H1 (cell line): ENCODE measurements at regions not wholly inside any gene's neighbourhood (a gene's known extent, or its start where the extent isn't known, plus 50 kb on each side); places are given as distances from the start of the nearest gene placed in this dataset.

Experiments used
- CTCF ChIA-PET: fragments of 300-600 bp; sonication (Branson Sonifier 250); formaldehyde crosslinking; loops from one replicate; lab custom pipeline; 2021; ENCODE audit not compliant: partially characterized antibody; lab: Charles Lee
- POLR2A ChIA-PET: fragments of 300-600 bp; sonication (Branson Sonifier 250); formaldehyde crosslinking; loops from one replicate; lab custom pipeline; 2021; ENCODE audit warnings: inconsistent platforms; ENCODE audit not compliant: partially characterized antibody; lab: Charles Lee
- DNase-seq, 2 experiments: peaks; one replicate each; pipeline versions ENCODE4 v3.0.0 to v3.0.0-alpha.2; 2010 to 2022; ENCODE audit warnings: low spot score in 2 of 2, low read depth in 1 of 2, mixed read lengths in 1 of 2
- FAIRE-seq: peaks from 2 replicates; lab custom pipeline; 2011; peaks lifted over from hg19 to GRCh38; lab: Jason Lieb, UNC
- H2AFZ ChIP-seq: 2 replicates; pipeline ENCODE4 v1.8.1; 2012; ENCODE audit warnings: low read length, inconsistent platforms
- H2AK5ac ChIP-seq: 2 replicates; pipeline ENCODE4 v1.6.1; 2013; ENCODE audit warnings: low read depth, low read length
- H2BK120ac ChIP-seq: replicated peaks from 2 replicates; pipeline ENCODE3; 2013; ENCODE audit warnings: low read depth, low read length, inconsistent platforms
- H2BK12ac ChIP-seq: 2 replicates; pipeline ENCODE4 v1.6.1; 2013; ENCODE audit warnings: low read depth, low read length
- H2BK15ac ChIP-seq: 2 replicates; pipeline ENCODE4 v1.6.1; 2013; ENCODE audit warnings: low read length
- H2BK20ac ChIP-seq: 2 replicates; pipeline ENCODE4 v1.6.1; 2013; ENCODE audit warnings: low read length
- H2BK5ac ChIP-seq: 2 replicates; pipeline ENCODE4 v1.6.1; 2013; ENCODE audit warnings: low read depth, low read length
- H3K14ac ChIP-seq: 2 replicates; pipeline ENCODE4 v1.6.1; 2013; ENCODE audit warnings: inconsistent platforms; ENCODE audit not compliant: insufficient read length
- H3K18ac ChIP-seq: 2 replicates; pipeline ENCODE4 v1.6.1; 2013; ENCODE audit warnings: low read length; ENCODE audit errors: extremely low read depth
- H3K23ac ChIP-seq: 2 replicates; pipeline ENCODE4 v1.6.1; 2013; ENCODE audit warnings: inconsistent platforms; ENCODE audit not compliant: insufficient read length
- H3K23me2 ChIP-seq: 2 replicates; pipeline ENCODE4 v1.6.1; 2013; ENCODE audit warnings: low read depth, low read length
- H3K27ac ChIP-seq: 2 replicates; pipeline ENCODE4 v1.6.1; 2011; ENCODE audit warnings: low read depth, low read length, inconsistent platforms
- H3K27me3 ChIP-seq, 4 experiments: replicated peaks in 1 of 4; 1 replicate in 1 of 4; 2 replicates in 3 of 4; pipeline versions ENCODE4 v1.6.1 to v1.8.1; 2011 to 2013; ENCODE audit warnings: low read length in 3 of 4, mild to moderate bottlenecking in 3 of 4, inconsistent platforms in 2 of 4, mixed read lengths in 2 of 4, moderate library complexity in 1 of 4; ENCODE audit not compliant: control insufficient read depth in 3 of 4, insufficient read depth in 3 of 4; ENCODE audit errors: extremely low read depth in 1 of 4
- H3K36me3 ChIP-seq, 4 experiments: 2 replicates each; pipeline versions ENCODE4 v1.6.1 to v1.8.1; 2011 to 2013; ENCODE audit warnings: mild to moderate bottlenecking in 4 of 4, low read length in 3 of 4, moderate library complexity in 2 of 4, control low read depth in 1 of 4, inconsistent platforms in 1 of 4; ENCODE audit not compliant: insufficient read depth in 4 of 4, control insufficient read depth in 2 of 4
- H3K4ac ChIP-seq: replicated peaks from 2 replicates; pipeline ENCODE3; 2013; ENCODE audit warnings: low read length, low read depth, mixed read lengths, inconsistent platforms; ENCODE audit not compliant: insufficient read length
- H3K4me1 ChIP-seq, 4 experiments: replicated peaks in 1 of 4; 1 replicate in 1 of 4; 2 replicates in 3 of 4; pipeline versions ENCODE4 v1.6.1 to v1.8.1; 2011 to 2013; ENCODE audit warnings: low read length in 3 of 4, inconsistent platforms in 2 of 4, mixed read lengths in 1 of 4; ENCODE audit not compliant: insufficient read depth in 4 of 4, control insufficient read depth in 3 of 4
- H3K4me2 ChIP-seq, 2 experiments: 2 replicates each; pipeline versions ENCODE4 v1.6.1 to v1.8.1; 2011 to 2013; ENCODE audit warnings: low read depth in 2 of 2, low read length in 2 of 2, control low read depth in 1 of 2, inconsistent platforms in 1 of 2, mild to moderate bottlenecking in 1 of 2; ENCODE audit not compliant: insufficient read depth in 1 of 2
- H3K4me3 ChIP-seq, 4 experiments: fragments of 200-600, 300-600 bp in 1 of 4; sonication (generic), shearing (Covaris generic), sonication (Bioruptor Twin) in 1 of 4; 2 replicates each; pipeline versions ENCODE4 v1.5.1 to v1.8.1; 2011 to 2016; ENCODE audit warnings: low read length in 4 of 4, low read depth in 3 of 4, control low read depth in 2 of 4, inconsistent platforms in 2 of 4, mild to moderate bottlenecking in 2 of 4, mixed read lengths in 1 of 4, moderate library complexity in 1 of 4; ENCODE audit not compliant: insufficient read depth in 2 of 4; ENCODE audit errors: extremely low read depth in 1 of 4
- H3K56ac ChIP-seq: replicated peaks from 2 replicates; pipeline ENCODE3; 2013; ENCODE audit warnings: low read depth, mild to moderate bottlenecking, mixed read lengths, low read length, inconsistent platforms; ENCODE audit not compliant: insufficient read length
- H3K79me1 ChIP-seq: 2 replicates; pipeline ENCODE4 v1.6.1; 2013; ENCODE audit warnings: low read depth, low read length, control low read depth
- H3K79me2 ChIP-seq, 2 experiments: 2 replicates each; pipeline versions ENCODE4 v1.6.1 to v1.8.1; 2012 to 2013; ENCODE audit warnings: low read length in 2 of 2, mild to moderate bottlenecking in 2 of 2, inconsistent platforms in 1 of 2; ENCODE audit not compliant: insufficient read depth in 2 of 2, control insufficient read depth in 1 of 2
- H3K9ac ChIP-seq, 4 experiments: replicated peaks in 1 of 4; 1 replicate in 1 of 4; 2 replicates in 3 of 4; pipeline versions ENCODE4 v1.6.1 to v1.8.1; 2011 to 2013; ENCODE audit warnings: low read depth in 3 of 4, low read length in 3 of 4, control low read depth in 2 of 4, mild to moderate bottlenecking in 2 of 4, moderate library complexity in 2 of 4, inconsistent platforms in 1 of 4; ENCODE audit errors: extremely low read depth in 1 of 4
- H3K9me3 ChIP-seq, 2 experiments: 2 replicates each; pipeline versions ENCODE4 v1.6.1 to v1.8.1; 2012 to 2013; ENCODE audit warnings: mild to moderate bottlenecking in 2 of 2, moderate library complexity in 2 of 2, control low read depth in 1 of 2, inconsistent platforms in 1 of 2, low read depth in 1 of 2, low read length in 1 of 2, mixed read lengths in 1 of 2; ENCODE audit not compliant: insufficient read depth in 2 of 2
- H4K20me1 ChIP-seq, 2 experiments: replicated peaks in 1 of 2; 2 replicates each; pipeline versions ENCODE3 to v1.8.1; 2011 to 2013; ENCODE audit warnings: inconsistent platforms in 2 of 2, low read length in 2 of 2, mild to moderate bottlenecking in 1 of 2; ENCODE audit not compliant: insufficient read depth in 2 of 2, control insufficient read depth in 1 of 2
- H4K5ac ChIP-seq: 2 replicates; pipeline ENCODE4 v1.6.1; 2013; ENCODE audit warnings: low read length, low read depth, mixed read lengths, inconsistent platforms; ENCODE audit not compliant: insufficient read length
- H4K8ac ChIP-seq: 2 replicates; pipeline ENCODE4 v1.8.0; 2013; ENCODE audit warnings: mild to moderate bottlenecking, moderate library complexity, low read length, inconsistent platforms; ENCODE audit not compliant: insufficient read depth; ENCODE audit errors: extremely low read depth
- H4K91ac ChIP-seq: replicated peaks from 2 replicates; pipeline ENCODE3; 2013; ENCODE audit warnings: low read length, mixed read lengths, inconsistent platforms; ENCODE audit not compliant: insufficient read length
- FOSL1 ChIP-seq: IDR thresholded peaks from 2 replicates; pipeline ENCODE4 v1.6.1; 2011; ENCODE audit warnings: mild to moderate bottlenecking, low read depth, low read length, moderate library complexity; ENCODE audit not compliant: insufficient read depth
- MAFK ChIP-seq: IDR thresholded peaks from 2 replicates; pipeline ENCODE4 v1.6.1; 2012; ENCODE audit warnings: low read depth, mild to moderate bottlenecking, improper control_type of control experiment, low read length
- WGBS, 2 experiments: shearing (Covaris generic) in 1 of 2; methylation state at CpG; one replicate each; pipeline versions ENCODE4 v1.1.6 to v1.1.7; 2013 to 2015; ENCODE audit warnings: low lambda C conversion rate in 2 of 2, mixed read lengths in 2 of 2, inconsistent platforms in 1 of 2, low coverage in 1 of 2, missing lambda C conversion rate in 1 of 2; ENCODE audit not compliant: insufficient replicate concordance in 2 of 2, insufficient coverage in 1 of 2, insufficient read length in 1 of 2; ENCODE audit errors: extremely low coverage in 1 of 2, missing lambda C conversion rate in 1 of 2; 5-methylcytosine and 5-hydroxymethylcytosine counted together

DNA sequence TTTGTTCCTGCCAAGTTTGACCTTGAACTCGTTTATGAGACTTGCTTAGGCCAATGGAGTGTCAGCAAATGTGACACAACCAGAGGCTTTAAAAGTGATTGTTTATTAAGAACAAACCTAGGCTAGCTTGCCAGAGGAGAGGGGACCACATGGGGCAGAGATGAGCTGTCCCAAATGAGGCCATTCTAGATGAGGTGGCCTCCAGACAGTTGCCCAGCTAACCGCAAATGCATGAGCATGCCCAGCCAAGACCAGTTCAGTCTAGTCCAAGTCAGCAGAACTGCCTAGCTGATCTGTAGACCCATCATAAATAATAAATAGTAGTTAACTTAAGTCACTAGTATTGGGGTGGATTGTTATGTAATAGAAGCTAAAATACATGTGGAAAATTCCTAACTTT, 172.8 kb upstream of the DYRK2 start:
- no peak overlapping the region for H2AK5ac ChIP-seq
- H3K4me3 ChIP-seq, result no peak overlapping the region
- CTCF ChIA-PET, result no interaction called here

More for the DNA sequence above, 172.8 kb upstream of the DYRK2 start:
- no peak overlapping the region for H3K4me2 ChIP-seq
- 92% methylated on average over 2 of the region's 2 CpGs; no CpG with 5 or more reads in 1 of the 2 experiments for WGBS, 2 experiments
- no peak overlapping the region for H3K18ac ChIP-seq
- H4K91ac ChIP-seq, result no peak overlapping the region
- H3K36me3 ChIP-seq, result no peaks in the 10 kb centered on the region
- no peak overlapping the region for H3K56ac ChIP-seq
- no peaks in the 10 kb centered on the region for H3K79me1 ChIP-seq
- TF ChIP-seq FOSL1 (no peak), MAFK (no peak)
- H2BK120ac ChIP-seq, result no peak overlapping the region
- H3K27ac ChIP-seq, result no peak overlapping the region
- no peak overlapping the region for H2BK5ac ChIP-seq
- peaks cover 0 to 4% (median 1%) of the 10 kb centered on the region in 4 experiments; a peak in 2 of 7 replicates for H3K4me1 ChIP-seq
- FAIRE-seq, result no peak
- H3K27me3 ChIP-seq, result no peaks in the 10 kb centered on the region
- H2BK15ac ChIP-seq, result no peak overlapping the region
- no peaks in the 10 kb centered on the region for H3K23me2 ChIP-seq
- H3K14ac ChIP-seq, result no peak overlapping the region
- POLR2A ChIA-PET, result no interaction called here
- H2BK20ac ChIP-seq, result no peak overlapping the region
- no peaks in the 10 kb centered on the region for H4K20me1 ChIP-seq
- DNase-seq, result no peak
- H3K9me3 ChIP-seq, result no peaks in the 10 kb centered on the region
- H4K5ac ChIP-seq, result no peak overlapping the region
- no peak overlapping the region for H2BK12ac ChIP-seq
- no peak overlapping the region for H2AFZ ChIP-seq
- no peaks in the 10 kb centered on the region for H3K79me2 ChIP-seq
- no peak overlapping the region for H3K9ac ChIP-seq
- no peak overlapping the region for H3K23ac ChIP-seq
- no peak overlapping the region for H3K4ac ChIP-seq
- H4K8ac ChIP-seq, result no peak overlapping the region
